GM19240 (cell line): ENCODE measurements at regions not wholly inside any gene's neighbourhood (a gene's known extent, or its start where the extent isn't known, plus 50 kb on each side); places are given as distances from the start of the nearest gene placed in this dataset.
"Not testable (repeated sequence)": the region's sequence is repeated elsewhere in the genome, so short reads cannot be mapped to it uniquely, and the experiment has no call there.

Experiments used
- DNase-seq: peaks from one replicate; pipeline ENCODE4 v3.0.0; 2011; ENCODE audit warnings: low spot score; ENCODE audit not compliant: insufficient read length

DNA sequence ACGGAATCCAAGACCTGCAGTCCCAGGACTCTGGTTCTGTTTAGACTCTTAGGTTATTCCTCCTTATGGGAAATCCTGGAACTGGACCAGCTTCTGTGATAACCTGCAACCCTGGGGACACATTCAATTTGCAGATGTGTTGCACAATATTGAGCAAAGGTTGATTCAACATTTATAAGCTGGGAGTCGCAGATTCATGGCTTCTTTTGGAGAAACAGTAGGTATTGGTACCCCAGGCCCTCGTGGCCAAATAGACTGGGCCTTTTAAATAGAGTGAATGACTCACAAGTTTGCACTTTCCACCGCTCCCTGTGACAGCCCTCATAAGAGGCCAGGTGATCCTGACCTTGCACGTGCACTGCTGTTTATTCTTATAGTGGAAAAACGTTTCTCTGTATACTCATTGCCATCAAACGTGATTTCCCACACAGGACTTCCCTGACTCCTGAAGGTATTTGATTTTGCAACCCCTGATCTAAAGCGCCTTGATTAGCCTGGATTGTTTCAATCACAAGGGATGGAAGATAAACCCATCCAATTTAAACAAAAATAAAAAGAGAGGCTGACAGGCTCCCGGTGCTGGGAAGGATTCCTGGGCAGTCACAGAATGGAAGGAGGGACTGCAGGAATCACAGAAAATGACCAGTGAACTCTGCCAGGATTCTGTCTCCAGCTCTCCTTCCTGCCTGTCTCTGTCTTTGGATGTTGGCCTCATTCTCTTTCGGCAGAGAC, 98.0 kb downstream of the VCPKMT start:
- no peak for DNase-seq

DNA sequence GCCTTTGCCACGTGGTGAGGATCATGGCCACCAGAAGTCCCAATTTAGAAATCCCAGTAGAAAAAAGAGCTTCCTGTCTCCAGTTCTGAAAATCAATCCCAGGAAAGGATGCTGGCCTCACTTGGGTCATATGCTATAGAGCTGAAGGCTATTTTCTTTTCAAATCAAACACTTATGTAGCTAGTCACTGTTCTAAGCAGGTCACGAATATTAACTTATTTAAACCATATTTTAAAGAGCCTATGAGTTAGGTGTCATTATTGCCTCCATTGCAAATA, 97.5 kb downstream of the VCPKMT start:
- no peak for DNase-seq

DNA sequence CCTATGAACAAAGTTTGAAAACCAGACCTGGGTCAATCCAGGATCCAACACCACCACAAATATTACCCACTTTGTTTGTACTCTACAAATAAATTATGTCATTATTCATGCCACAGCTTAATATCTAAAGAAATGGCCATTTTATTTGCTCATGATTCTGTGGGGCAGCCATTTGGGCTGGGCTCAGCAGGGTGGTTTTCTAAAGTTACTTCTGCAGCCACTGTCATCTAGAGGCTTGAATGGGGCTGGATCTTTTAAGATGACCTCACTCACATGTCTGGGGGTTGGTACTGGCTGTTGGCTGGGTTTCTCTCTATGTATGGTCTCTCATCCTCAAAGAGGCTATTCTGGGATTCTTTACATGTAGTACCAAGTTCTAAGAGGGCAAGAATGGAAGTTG, 96.2 kb downstream of the VCPKMT start:
- no peak for DNase-seq

DNA sequence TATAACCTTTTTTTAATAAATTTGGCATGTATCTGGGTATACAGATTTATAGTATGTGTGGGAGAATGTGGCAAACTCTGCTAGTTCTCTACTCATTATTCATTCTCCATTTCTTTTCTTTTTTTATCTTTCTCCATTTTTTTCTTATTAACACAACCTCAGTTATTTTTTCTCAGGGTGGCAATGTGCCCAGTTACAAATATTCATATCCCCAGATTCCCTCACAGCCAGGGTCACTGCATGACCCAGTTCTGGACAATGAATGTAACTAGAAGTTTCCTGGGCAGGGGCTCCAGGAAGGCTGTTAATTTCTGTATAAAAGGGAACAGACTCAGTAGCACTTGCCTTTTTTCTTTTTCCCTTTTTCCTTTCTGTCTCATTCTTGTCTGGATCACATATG, 95.6 kb downstream of the VCPKMT start:
- DNase-seq, result no peak

DNA sequence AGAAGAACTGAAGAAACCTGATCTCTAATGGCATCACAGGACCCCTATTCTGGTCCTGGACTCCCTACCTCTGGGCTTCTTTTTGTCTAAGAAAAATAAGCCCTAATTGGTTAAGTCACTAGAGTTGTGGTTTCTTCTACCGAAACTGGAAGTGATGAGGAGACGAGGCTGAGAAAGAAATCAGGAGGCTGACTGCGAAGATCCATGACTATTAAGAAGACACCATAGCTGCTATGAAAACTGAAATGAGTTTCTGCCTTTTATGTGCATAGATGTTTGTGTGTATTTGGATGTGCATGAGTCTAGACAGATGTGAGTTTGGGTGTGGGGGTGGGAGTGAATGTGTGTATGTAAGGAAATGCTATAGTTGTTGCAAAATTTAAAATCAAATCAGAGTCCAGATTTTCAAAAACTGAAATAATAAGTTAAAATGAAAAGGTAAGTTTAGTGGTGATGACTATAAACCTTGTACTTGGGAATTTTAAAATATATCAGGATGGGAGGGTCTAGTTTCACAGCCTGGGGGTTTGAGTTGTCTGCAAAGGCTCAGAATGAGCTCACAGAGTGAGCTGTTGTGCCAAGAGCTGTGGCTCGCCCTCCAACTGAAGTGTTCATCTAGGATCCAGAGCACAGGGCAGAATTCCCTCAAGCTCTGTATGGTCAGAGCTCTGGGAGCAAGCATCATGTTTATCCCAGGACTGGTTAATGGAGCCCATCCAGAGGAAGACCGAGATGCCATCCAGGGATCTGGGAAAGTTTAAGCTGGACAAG, 94.9 kb downstream of the VCPKMT start:
- no peak for DNase-seq

DNA sequence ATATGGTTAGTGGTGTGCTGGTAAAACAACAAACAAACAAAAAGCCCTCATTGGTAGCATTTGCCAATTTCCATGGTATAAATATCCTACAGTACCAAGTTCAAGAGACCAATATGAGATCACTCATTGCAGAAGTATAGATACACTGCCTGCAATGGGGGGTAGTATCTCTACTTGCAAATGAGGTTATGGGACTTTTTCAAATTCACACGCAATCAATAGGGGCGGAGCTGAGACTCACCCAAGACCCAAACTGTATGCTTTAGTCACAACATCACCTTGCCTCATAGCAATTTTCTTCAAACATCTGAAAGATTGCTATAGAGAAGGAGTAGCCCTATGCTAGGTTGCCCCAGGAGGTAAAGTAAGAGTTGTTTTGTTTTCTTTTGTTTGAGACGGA, 93.7 kb downstream of the VCPKMT start:
- DNase-seq, result no peak

DNA sequence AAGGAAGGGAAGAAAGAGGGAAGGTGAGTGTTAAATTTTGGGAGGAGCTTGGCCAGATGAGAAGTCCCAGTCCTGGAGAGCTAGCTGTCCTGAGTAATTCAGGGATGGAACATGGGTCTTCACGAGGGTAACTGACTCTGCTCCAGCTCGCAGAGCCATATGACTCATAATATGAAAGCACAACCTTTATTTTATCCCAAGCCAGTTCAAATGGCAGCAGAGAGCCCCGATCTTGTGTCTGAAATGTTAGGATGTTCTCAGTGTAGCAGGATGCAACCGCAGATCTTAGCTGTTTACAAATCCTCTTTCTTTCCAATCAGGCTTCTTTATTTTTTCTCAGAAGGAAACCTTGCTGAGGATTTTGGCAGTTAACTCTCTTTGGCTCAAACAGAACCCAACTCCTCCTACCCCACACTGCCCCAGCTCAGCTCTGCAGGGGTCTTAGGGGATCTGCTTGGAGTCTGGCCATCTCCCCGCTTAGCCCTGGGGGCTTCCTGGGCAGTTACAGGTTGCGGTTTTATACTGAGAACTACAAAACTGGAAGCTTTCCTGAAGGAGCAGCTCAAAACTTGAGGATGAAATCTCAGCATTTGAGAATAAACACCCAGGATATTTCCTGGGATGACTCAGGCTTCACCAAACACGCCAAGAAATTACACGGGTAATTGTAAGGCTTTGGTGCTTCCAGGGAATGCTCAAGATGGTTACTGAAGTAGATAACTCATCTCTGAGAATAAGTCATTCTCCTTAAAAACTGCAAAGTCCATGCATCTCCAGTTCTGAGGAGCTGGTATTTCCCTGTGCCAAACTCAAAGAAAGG, 92.5 kb downstream of the VCPKMT start:
- no peak for DNase-seq

DNA sequence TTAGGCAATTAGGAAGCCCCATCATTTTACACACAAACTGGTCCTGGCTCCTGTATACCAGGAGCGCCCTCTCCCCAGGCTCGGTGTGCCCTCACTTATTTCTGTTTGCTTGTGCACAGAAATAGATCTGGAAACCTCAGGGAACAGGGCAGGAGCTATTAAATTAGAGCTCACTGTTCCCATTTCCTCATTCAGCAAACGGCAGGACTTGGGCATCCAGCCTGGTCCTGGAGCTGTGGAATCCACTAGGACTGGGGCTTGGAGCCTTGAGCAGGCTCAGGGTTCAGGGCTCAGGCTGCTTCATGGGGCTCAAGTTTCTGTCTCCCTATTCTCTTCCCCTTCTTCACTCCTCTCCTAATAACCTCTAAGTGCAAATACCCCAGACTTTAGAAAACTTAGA, 91.3 kb downstream of the VCPKMT start:
- DNase-seq, result no peak

DNA sequence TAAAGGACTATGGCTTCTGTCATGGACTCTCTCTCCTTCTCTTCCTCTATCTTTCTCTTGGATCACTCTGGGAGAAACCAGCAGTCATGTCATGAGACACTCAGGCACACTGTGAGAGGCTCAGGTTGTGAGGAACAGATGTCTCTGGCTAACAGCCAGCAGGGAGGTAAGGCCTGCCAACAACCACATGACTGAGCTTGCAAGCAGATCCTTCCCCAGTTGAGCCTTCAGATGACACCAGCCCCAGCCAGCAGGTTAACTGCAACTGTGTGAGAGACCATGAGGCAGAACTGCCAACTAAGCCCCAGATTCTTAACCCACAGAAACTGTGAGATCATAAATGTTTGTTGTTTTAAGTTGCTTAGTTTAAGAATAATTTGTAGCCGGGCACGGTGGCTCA, 90.6 kb downstream of the VCPKMT start:
- DNase-seq, result no peak

DNA sequence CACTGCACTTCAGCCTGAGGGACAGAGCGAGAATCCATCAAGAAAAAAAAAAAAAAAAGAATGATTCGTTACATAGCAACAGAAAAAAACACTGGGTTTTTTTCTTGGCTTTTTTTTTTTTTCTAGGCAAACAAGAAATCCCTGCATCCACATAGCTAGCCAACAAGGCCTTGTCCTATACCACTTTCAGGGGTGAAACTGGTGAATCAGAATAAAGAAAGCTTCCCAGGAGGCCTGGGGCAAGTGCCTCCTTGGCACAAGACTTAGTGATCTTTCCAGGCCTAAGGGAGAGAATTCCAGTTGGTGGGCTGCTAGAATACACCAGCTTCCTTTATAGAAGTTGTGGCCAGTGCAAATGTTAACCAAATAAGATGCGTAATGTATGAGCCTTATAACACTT, 90.0 kb downstream of the VCPKMT start:
- no peak for DNase-seq

DNA sequence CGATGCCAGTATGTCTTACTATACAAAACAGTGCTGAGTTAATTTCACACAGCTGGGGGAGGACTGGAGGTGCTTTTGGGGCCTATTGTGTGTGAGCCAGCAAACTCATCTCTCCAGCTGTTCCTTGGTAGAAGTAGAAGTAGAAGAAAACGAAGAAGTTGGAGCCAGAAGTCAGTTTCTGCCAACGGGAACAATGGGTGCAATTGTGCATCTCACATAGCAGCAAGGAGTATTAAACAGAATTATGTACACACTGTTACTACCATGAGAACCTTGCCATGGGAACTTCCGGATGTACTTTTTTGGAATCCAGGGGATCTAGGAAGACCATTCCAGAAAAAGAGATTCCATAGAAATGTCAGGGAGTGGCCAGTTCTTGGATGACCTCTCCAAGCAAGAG, 88.6 kb downstream of the VCPKMT start:
- no peak for DNase-seq

DNA sequence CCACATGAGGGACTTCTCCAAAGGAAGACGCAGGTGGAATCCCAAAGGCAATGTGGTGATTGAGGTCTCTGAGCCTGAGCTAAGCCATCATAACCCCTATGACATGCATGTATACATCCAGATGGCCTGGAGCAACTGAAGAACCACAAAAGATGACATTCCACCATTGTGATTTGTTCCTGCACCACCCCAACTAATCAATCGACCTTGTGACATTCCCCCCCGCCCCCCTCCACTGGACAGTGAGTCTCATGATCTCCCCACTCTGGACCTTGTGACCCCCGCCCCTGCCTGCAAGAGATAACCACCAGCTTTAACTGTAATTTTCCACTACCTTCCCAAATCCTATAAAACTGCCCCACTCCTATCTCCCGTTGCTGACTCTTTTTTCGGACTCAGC, 87.9 kb downstream of the VCPKMT start:
- no peak for DNase-seq

DNA sequence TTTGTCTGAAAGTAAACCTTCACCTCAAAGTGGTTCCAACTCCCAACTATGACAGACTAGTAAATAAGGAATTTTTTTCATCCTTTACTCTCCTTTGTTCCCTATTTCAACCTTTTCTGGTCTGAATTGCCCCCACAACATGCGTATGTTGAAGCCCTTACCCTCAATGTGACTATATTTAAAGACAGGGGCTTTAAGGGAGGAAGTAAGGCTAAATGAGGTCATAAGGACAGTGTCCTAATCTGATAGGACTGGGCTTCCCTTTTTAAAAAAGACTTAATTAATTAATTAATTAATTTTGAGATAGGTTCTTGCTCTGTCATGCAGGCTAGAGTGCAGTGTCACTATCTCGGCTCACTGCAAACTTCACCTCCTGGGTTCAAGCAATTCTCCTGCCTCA, 86.3 kb downstream of the VCPKMT start:
- no peak for DNase-seq

DNA sequence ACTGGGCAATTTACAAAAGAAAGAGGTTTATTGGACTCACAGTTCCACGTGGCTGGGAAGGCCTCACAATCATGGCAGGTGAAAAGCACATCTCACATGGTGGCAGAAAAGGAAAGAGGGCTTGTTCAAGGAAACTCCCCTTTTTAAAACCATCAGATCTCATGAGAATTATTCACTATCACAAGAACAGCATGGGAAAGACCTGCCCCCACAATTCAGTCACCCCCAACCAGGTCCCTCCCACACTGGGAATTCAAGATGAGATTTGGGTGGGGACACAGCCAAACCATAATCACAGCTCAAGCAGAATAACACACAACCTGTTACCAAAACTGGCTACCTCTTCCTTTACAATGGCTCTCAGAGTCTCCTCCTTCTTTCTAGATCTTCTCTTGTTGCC, 85.5 kb downstream of the VCPKMT start:
- not testable (repeated sequence) for DNase-seq

DNA sequence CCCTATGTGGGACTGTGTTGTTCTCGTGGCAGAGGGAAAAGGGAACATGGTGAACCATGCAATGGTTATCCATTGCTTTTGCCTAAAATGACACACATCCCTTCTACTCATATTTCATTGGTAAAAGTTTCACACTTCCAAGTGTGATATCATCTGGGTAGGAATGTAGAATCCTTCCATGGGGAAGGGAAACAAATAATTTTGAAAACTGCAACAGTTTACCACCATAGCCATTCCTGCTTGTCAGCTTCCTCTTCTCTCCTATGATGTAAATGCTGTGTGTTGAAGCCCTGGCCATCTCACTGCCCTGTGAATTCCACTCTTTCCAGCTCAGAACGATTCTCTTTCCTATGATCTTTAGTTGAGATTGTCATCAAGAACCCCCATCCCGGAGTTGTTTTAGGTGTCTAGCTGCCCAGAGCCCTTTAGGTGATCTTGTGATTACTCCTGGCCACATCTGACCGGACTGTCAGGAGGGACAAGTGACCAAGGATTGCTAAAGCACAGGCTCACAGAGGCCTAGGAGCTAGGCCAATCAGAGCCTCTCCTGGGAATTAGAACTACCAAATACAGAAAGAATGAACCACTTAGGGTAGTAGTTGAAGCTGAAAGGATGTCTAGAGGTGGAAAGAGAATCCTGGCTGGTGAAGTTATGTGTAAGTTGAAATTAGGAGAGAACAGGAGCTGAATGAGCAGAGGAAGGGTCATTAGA, 84.6 kb downstream of the VCPKMT start:
- DNase-seq, result no peak

DNA sequence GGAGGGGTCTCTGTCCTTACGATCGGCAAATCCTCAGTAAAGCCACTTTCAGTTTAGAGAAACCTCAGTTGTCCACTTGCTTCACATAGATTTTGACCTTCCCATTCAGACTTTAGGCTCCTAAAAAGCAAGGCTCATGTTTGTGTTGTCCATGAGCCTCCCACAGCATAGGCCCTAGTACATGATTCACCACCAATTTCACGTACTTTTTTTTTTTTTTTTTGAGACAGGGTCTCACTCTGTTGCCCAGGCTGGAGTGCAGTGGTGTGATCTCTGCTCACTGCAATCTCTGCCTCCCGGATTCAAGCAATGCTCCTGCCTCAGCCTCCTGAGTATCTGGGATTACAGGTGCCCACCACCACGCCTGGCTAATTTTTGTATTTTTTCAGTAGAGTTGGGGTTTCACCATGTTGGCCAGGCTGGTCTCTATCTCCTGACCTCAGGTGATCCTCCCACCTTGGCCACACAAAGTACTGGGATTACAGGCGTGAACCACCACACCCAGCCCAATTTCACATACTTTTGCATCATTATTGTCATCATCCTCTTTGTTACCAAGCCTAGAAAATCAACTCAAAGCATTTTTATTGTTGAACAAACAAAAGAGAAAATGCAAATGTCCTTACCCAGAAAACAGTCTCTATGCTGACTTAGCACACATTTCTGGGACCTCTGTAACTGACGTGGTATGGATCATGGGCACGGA, 83.8 kb downstream of the VCPKMT start:
- not testable (repeated sequence) for DNase-seq

DNA sequence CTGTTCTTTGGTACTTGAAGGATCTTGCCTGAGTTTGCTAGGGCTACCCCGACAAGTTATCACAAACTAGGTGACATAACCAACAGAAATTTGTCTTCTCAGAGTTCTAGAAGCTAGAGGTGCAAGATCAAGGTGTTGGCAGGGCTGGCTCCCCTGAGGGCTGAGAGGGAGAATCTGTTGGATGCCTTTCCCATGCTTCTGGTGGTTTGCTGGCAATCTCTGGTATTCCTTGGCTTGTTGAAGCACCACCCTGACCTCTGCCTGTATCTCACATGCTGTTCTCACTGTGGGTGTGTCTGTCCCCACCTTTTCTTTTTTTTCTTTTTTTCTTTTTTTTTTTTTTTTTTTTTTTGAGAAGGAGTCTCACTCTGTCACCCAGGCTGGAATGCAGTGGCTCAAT, 81.2 kb downstream of the VCPKMT start:
- no peak for DNase-seq

DNA sequence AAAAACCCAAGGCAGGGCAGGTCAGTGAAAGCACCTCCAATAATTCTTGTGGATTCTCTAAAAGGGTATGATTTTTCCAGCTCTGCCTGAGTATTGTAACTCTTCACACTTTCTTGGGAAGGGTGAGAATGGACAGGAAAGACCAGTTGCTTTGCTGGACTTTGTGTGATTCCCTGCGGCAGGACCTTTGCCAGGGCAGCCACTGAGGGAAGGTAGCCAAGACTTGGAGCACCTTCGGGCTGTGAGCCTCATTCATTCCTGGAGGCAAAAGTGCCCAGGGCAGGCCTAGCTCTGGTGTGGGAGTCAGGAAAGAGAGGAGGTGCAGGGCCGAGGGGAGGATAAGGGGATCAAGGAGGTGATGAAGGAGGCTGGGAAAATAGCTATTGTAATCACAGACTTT, 80.2 kb downstream of the VCPKMT start:
- no peak for DNase-seq

DNA sequence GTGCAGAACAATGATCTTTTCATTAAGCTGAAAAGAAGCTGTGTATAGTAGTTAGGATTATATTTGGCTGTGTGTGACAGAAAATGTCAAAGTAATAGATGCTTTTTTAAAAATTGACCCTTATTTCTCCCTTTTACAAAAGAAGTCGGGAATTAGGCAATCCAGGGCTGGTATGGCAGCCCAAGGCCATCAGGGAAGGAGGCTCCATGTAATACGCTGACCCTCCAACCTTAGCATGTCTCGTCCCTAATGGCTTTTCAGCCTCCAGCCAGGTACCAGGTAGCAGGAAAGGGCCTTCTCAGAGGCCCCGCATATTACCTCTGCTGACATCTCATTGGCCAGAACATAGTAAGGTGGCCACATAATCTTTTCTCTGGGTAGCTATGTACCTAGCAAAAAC, 79.7 kb downstream of the VCPKMT start:
- no peak for DNase-seq

DNA sequence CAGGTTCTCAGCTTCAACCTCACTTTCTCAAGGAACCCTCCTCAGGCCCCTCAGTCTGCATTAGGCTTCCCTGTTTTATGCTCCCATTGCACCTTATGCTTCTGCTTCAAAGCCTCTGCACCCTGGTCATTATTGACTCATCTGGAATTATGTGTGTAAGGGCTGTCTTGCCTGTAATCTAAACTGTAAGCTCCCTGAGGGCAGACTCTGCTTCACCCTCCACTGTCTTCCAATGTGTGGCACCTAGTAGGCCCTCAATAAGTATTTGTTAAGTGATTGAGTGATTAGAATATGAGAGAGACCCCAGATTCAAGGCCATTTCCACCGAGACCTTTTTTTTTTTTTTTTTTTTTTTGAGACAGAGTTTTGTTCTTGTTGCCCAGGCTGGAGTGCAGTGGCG, 79.1 kb downstream of the VCPKMT start:
- no peak for DNase-seq

DNA sequence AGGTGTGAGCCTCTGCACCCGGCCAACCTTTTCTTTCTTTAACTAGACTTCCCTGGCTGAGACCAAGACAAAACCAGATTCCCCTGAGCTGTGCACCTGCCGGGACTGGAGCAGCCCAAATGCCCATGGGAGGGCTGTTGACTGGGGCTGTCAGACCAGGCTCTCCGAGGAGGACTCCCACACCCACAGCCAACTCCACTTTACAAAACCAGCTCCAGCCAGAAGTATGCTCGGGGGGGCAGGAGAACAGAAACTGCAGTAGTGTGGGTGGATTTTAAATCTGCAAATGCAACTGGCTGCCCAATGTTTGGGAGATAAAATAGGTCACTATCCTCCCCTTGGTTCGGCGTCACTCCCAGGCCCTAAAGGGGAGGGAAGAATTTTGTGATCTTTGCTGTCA, 78.5 kb downstream of the VCPKMT start:
- DNase-seq, result no peak
